ENCODE measurements at regions not wholly inside any gene's neighbourhood (a gene's known extent, or its start where the extent isn't known, plus 50 kb on each side); places are given as distances from the start of the nearest gene placed in this dataset.
A peak's percentile ranks its signal among the peaks of the same experiment; 100 is the strongest.

DNA sequence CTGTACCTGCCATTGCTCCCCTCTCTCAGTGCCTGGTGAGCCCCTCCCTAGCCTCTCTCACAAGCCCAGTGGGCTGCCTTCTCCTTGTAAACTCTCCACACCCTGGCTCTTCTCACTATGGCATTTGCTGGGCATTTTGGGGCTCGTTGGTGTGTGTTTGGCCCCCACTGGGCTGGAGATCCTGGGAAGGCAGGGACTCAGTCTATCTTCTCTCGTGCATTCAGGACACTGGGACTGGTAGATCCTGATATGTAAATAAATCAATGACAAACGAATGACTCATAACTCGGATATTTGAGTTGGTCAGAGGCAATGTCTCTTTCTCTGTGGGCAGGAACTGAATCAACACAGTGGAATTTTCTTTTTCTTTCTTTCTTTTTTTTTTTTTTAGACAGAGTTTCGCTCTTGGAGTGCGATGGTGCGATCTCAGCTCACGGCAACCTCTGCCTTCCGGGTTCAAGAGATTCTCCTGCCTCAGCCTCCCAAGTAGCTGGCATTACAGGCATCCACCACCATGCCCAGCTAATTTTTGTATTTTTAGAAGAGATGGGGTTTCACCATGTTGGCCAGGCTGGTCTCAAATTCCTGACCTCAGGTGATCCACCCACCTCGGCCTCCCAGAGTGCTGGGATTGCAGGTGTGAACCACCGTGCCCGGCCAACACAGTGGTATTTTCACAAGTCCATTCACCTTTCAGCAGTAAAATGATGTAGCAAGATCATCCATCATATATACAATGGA is 144.6 kb upstream of the SPRED2 start (continued):
- TF ChIP-seq SMARCE1 (IDR thresholded peaks at IDR 0.05; ENCODE audit: borderline replicate concordance), result peak; percentile 80; the same call in 1 of the 2 replicates
- peak; percentile 82 for TF ChIP-seq FOXA3 (CRISPR knock-in tag; IDR thresholded peaks at IDR 0.05)
- TF ChIP-seq, protein P1, sequence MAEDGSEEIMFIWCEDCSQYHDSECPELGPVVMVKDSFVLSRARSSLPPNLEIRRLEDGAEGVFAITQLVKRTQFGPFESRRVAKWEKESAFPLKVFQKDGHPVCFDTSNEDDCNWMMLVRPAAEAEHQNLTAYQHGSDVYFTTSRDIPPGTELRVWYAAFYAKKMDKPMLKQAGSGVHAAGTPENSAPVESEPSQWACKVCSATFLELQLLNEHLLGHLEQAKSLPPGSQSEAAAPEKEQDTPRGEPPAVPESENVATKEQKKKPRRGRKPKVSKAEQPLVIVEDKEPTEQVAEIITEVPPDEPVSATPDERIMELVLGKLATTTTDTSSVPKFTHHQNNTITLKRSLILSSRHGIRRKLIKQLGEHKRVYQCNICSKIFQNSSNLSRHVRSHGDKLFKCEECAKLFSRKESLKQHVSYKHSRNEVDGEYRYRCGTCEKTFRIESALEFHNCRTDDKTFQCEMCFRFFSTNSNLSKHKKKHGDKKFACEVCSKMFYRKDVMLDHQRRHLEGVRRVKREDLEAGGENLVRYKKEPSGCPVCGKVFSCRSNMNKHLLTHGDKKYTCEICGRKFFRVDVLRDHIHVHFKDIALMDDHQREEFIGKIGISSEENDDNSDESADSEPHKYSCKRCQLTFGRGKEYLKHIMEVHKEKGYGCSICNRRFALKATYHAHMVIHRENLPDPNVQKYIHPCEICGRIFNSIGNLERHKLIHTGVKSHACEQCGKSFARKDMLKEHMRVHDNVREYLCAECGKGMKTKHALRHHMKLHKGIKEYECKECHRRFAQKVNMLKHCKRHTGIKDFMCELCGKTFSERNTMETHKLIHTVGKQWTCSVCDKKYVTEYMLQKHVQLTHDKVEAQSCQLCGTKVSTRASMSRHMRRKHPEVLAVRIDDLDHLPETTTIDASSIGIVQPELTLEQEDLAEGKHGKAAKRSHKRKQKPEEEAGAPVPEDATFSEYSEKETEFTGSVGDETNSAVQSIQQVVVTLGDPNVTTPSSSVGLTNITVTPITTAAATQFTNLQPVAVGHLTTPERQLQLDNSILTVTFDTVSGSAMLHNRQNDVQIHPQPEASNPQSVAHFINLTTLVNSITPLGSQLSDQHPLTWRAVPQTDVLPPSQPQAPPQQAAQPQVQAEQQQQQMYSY (CRISPR knock-in tag; IDR thresholded peaks at IDR 0.05), result no peak
- TF ChIP-seq RXRB (CRISPR knock-in tag; IDR thresholded peaks at IDR 0.05; ENCODE audit: borderline replicate concordance), result peak; percentile 58; the same call in 1 of the 2 replicates
- no peak for TF ChIP-seq FOXP1 (IDR thresholded peaks at IDR 0.05)
- TF ChIP-seq FOXP1 (CRISPR knock-in tag; IDR thresholded peaks at IDR 0.05), result 0 out of 2 replicates have a peak, but pooled peaks have one; percentile 19
- TF ChIP-seq, protein P2, sequence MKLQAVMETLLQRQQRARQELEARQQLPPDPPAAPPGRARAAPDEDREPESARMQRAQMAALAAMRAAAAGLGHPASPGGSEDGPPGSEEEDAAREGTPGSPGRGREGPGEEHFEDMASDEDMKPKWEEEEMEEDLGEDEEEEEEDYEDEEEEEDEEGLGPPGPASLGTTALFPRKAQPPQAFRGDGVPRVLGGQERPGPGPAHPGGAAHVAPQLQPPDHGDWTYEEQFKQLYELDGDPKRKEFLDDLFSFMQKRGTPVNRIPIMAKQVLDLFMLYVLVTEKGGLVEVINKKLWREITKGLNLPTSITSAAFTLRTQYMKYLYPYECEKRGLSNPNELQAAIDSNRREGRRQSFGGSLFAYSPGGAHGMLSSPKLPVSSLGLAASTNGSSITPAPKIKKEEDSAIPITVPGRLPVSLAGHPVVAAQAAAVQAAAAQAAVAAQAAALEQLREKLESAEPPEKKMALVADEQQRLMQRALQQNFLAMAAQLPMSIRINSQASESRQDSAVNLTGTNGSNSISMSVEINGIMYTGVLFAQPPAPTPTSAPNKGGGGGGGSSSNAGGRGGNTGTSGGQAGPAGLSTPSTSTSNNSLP (IDR thresholded peaks at IDR 0.05; ENCODE audit: low read depth, low read length), result peak; percentile 83
- TF ChIP-seq, protein P3, sequence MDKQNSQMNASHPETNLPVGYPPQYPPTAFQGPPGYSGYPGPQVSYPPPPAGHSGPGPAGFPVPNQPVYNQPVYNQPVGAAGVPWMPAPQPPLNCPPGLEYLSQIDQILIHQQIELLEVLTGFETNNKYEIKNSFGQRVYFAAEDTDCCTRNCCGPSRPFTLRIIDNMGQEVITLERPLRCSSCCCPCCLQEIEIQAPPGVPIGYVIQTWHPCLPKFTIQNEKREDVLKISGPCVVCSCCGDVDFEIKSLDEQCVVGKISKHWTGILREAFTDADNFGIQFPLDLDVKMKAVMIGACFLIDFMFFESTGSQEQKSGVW (CRISPR knock-in tag; IDR thresholded peaks at IDR 0.05; ENCODE audit: borderline replicate concordance), result no peak
- TF ChIP-seq, protein P4, sequence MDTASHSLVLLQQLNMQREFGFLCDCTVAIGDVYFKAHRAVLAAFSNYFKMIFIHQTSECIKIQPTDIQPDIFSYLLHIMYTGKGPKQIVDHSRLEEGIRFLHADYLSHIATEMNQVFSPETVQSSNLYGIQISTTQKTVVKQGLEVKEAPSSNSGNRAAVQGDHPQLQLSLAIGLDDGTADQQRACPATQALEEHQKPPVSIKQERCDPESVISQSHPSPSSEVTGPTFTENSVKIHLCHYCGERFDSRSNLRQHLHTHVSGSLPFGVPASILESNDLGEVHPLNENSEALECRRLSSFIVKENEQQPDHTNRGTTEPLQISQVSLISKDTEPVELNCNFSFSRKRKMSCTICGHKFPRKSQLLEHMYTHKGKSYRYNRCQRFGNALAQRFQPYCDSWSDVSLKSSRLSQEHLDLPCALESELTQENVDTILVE (CRISPR knock-in tag; IDR thresholded peaks at IDR 0.05), result no peak
- peak; percentile 92 for TF ChIP-seq JUND (CRISPR knock-in tag; IDR thresholded peaks at IDR 0.05)
- TF ChIP-seq EZH2 (conservative IDR thresholded peaks at IDR 0.05; ENCODE audit: low read depth, low read length), result no peak
- peak; percentile 58; the same call in 1 of the 2 replicates for TF ChIP-seq MED1 (CRISPR knock-in tag; IDR thresholded peaks at IDR 0.05)
- 0 out of 2 replicates have a peak, but pooled peaks have one; percentile 18 for TF ChIP-seq SPEN (CRISPR knock-in tag; IDR thresholded peaks at IDR 0.05; ENCODE audit: low read depth)
- TF ChIP-seq ZNF337 (CRISPR knock-in tag; IDR thresholded peaks at IDR 0.05; ENCODE audit: borderline replicate concordance, low read depth), result no peak
- 0 out of 2 replicates have a peak, but pooled peaks have one; percentile 24 for TF ChIP-seq ARID2 (CRISPR knock-in tag; IDR thresholded peaks at IDR 0.05; ENCODE audit: borderline replicate concordance)
- TF ChIP-seq YEATS2 (CRISPR knock-in tag; IDR thresholded peaks at IDR 0.05; ENCODE audit: borderline replicate concordance), result no peak; the same call in 1 of the 2 replicates
- TF ChIP-seq ZNF720 (CRISPR knock-in tag; IDR thresholded peaks at IDR 0.05), result no peak
- TF ChIP-seq, protein P5, sequence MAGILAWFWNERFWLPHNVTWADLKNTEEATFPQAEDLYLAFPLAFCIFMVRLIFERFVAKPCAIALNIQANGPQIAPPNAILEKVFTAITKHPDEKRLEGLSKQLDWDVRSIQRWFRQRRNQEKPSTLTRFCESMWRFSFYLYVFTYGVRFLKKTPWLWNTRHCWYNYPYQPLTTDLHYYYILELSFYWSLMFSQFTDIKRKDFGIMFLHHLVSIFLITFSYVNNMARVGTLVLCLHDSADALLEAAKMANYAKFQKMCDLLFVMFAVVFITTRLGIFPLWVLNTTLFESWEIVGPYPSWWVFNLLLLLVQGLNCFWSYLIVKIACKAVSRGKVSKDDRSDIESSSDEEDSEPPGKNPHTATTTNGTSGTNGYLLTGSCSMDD (CRISPR knock-in tag; IDR thresholded peaks at IDR 0.05), result no peak
- peak; percentile 13; the same call in 1 of the 2 replicates for TF ChIP-seq DPF2 (CRISPR knock-in tag; IDR thresholded peaks at IDR 0.05; ENCODE audit: borderline replicate concordance, low read depth)
- TF ChIP-seq, protein P6, sequence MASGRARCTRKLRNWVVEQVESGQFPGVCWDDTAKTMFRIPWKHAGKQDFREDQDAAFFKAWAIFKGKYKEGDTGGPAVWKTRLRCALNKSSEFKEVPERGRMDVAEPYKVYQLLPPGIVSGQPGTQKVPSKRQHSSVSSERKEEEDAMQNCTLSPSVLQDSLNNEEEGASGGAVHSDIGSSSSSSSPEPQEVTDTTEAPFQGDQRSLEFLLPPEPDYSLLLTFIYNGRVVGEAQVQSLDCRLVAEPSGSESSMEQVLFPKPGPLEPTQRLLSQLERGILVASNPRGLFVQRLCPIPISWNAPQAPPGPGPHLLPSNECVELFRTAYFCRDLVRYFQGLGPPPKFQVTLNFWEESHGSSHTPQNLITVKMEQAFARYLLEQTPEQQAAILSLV (CRISPR knock-in tag; IDR thresholded peaks at IDR 0.05; ENCODE audit: borderline replicate concordance), result 0 out of 2 replicates have a peak, but pooled peaks have one; percentile 16
